Esophagus muscularis mucosa (tissue), 4 donors: ENCODE measurements at regions not wholly inside any gene's neighbourhood (a gene's known extent, or its start where the extent isn't known, plus 50 kb on each side); places are given as distances from the start of the nearest gene placed in this dataset.

ENCODE experiments used
- DNase-seq: peaks from one replicate; pipeline ENCODE4 v3.0.0-alpha.2; 2017; ENCODE audit errors: extremely low spot score
- H3K27ac ChIP-seq, 4 donors: fragments of 200-600 bp; sonication (generic); replicated peaks in 1 of 4; 1 replicate in 3 of 4; 2 replicates in 1 of 4; pipeline ENCODE4 v1.5.1; 2016 to 2019; ENCODE audit warnings: mild to moderate bottlenecking in 1 of 4
- H3K27me3 ChIP-seq, 4 donors: fragments of 200-600 bp; sonication (generic); one replicate each; pipeline versions ENCODE4 v1.5.1 to v1.6.0; 2016 to 2019
- H3K36me3 ChIP-seq, 4 donors: fragments of 200-600 bp; sonication (generic); one replicate each; pipeline ENCODE4 v1.5.1; 2016 to 2019
- H3K4me1 ChIP-seq, 4 donors: fragments of 200-600 bp; sonication (generic); one replicate each; pipeline ENCODE4 v1.5.1; 2016 to 2019
- H3K4me3 ChIP-seq, 4 donors: fragments of 200-600 bp; sonication (generic); 1 replicate in 2 of 4; 2 replicates in 2 of 4; pipeline ENCODE4 v1.5.1; 2016 to 2019; ENCODE audit warnings: mild to moderate bottlenecking in 4 of 4, moderate library complexity in 1 of 4
- H3K9me3 ChIP-seq, 4 donors: fragments of 200-600 bp; sonication (generic); 1 replicate in 3 of 4; 2 replicates in 1 of 4; pipeline ENCODE4 v1.5.1; 2016 to 2019
- CTCF ChIP-seq, 3 experiments: fragments of 200-600 bp in 2 of 3; fragments of 450-650 bp in 1 of 3; sonication (generic) in 2 of 3; IDR thresholded peaks; one replicate each; pipeline ENCODE4 v1.5.1; 2017 to 2019; ENCODE audit warnings: antibody characterized with exemption in 3 of 3, mild to moderate bottlenecking in 2 of 3, moderate library complexity in 1 of 3
- EP300 ChIP-seq: sonication (generic); formaldehyde crosslinking; IDR thresholded peaks from one replicate; pipeline ENCODE4 v1.6.1; 2017; ENCODE audit warnings: antibody characterized with exemption
- POLR2A ChIP-seq: fragments of 450-650 bp; IDR thresholded peaks from one replicate; pipeline ENCODE4 v1.6.1; 2017; ENCODE audit warnings: antibody characterized with exemption, moderate library complexity, mild to moderate bottlenecking, low read depth
- POLR2AphosphoS5 ChIP-seq, 2 donors: sonication (generic); formaldehyde crosslinking; IDR thresholded peaks; one replicate each; pipeline ENCODE4 v1.6.1; 2017; ENCODE audit warnings: antibody characterized with exemption in 2 of 2
- WGBS: methylation state at CpG from one replicate; pipeline ENCODE4 v1.1.5; 2018; 5-methylcytosine and 5-hydroxymethylcytosine counted together
- intact Hi-C: fragments of 100-400 bp; cut with DNase I; formaldehyde crosslinking; loops from one replicate; pipeline ENCODE4 v1.15.1; 2023

- H3K4me1 ChIP-seq, result no peaks in the 10 kb centered on the region
- H3K36me3 ChIP-seq, result no peaks in the 10 kb centered on the region
- 94% methylated on average over 5 of the region's 14 CpGs for WGBS
- no peak overlapping the region for H3K4me3 ChIP-seq
- no peaks in the 10 kb centered on the region for H3K27me3 ChIP-seq
- H3K9me3 ChIP-seq, result peaks cover 0 to under 1% (median 0%) of the 10 kb centered on the region in 4 donors
- intact Hi-C loops, result no loop called here
- H3K27ac ChIP-seq, result no peak overlapping the region
- no peak for DNase-seq
- TF ChIP-seq POLR2A (no peak), CTCF (IDR thresholded peaks at IDR 0.05) (no peak), POLR2AphosphoS5 (IDR thresholded peaks at IDR 0.05) (no peak), EP300 (no peak)
Observed at GRCh38 chr13:90032841-90033493, 1314.5 kb upstream of the MIR17HG start.

GRCh38 chr13:90039516-90039915 lies 1308.0 kb upstream of the MIR17HG start:
- TF ChIP-seq EP300 (no peak), CTCF (IDR thresholded peaks at IDR 0.05) (no peak), POLR2AphosphoS5 (IDR thresholded peaks at IDR 0.05) (no peak), POLR2A (no peak)
- Histone ChIP-seq H3K4me3 (no peak overlapping the region), H3K4me1 (no peaks in the 10 kb centered on the region), H3K36me3 (no peaks in the 10 kb centered on the region), H3K27ac (no peak overlapping the region), H3K9me3 (no peaks in the 10 kb centered on the region), H3K27me3 (no peaks in the 10 kb centered on the region)
- intact Hi-C loops, result no loop called here
- DNase-seq, result no peak
- 79% methylated on average over 3 of the region's 3 CpGs for WGBS

GRCh38 chr13:90047600-90047999 lies 1299.9 kb upstream of the MIR17HG start:
- Histone ChIP-seq H3K4me1 (no peaks in the 10 kb centered on the region), H3K27me3 (no peaks in the 10 kb centered on the region), H3K27ac (no peak overlapping the region), H3K4me3 (no peak overlapping the region), H3K36me3 (no peaks in the 10 kb centered on the region), H3K9me3 (peaks cover 0 to 8% (median 3%) of the 10 kb centered on the region in 4 donors)
- DNase-seq, result no peak
- TF ChIP-seq POLR2AphosphoS5 (IDR thresholded peaks at IDR 0.05), result no peak
- no peak for TF ChIP-seq EP300
- no peak for TF ChIP-seq CTCF (IDR thresholded peaks at IDR 0.05)
- no peak for TF ChIP-seq POLR2A
- WGBS, result 92% methylated on average over 2 of the region's 2 CpGs
- intact Hi-C loops, result no loop called here

GRCh38 chr13:90049989-90050671 lies 1297.4 kb upstream of the MIR17HG start:
- intact Hi-C loops, result no loop called here
- no peak overlapping the region for H3K4me3 ChIP-seq
- 40% methylated on average over 2 of the region's 2 CpGs for WGBS
- no peak overlapping the region for H3K27ac ChIP-seq
- no peaks in the 10 kb centered on the region for H3K4me1 ChIP-seq
- no peaks in the 10 kb centered on the region for H3K36me3 ChIP-seq
- peaks cover 0 to 8% (median 3%) of the 10 kb centered on the region in 4 donors for H3K9me3 ChIP-seq
- no peaks in the 10 kb centered on the region for H3K27me3 ChIP-seq
- DNase-seq, result no peak
- TF ChIP-seq POLR2AphosphoS5 (IDR thresholded peaks at IDR 0.05), result no peak
- no peak for TF ChIP-seq CTCF (IDR thresholded peaks at IDR 0.05)
- no peak for TF ChIP-seq POLR2A
- TF ChIP-seq EP300, result no peak
